EH (cell line): ENCODE measurements at regions not wholly inside any gene's neighbourhood (a gene's known extent, or its start where the extent isn't known, plus 50 kb on each side); places are given as distances from the start of the nearest gene placed in this dataset.

Experiments used
- DNase-seq: peaks from one replicate; pipeline ENCODE4 v3.0.0-alpha.2; 2015; ENCODE audit warnings: low read depth

- no peak for DNase-seq
These were observed 464.1 kb upstream of the ARHGEF26 start for GRCh38 chr3:153657046-153657445.

GRCh38 chr3:153657461-153657860 lies 463.7 kb upstream of the ARHGEF26 start:
- DNase-seq = no peak

- DNase-seq = no peak
These were observed 463.1 kb upstream of the ARHGEF26 start for GRCh38 chr3:153658136-153658535.

GRCh38 chr3:153666991-153667740 lies 454.0 kb upstream of the ARHGEF26 start:
- peak; percentile 7 for DNase-seq

- no peak for DNase-seq
These were observed 451.7 kb upstream of the ARHGEF26 start for GRCh38 chr3:153669527-153669926.

GRCh38 chr3:153670577-153670976 lies 450.6 kb upstream of the ARHGEF26 start:
- no peak for DNase-seq

GRCh38 chr3:153673853-153674252 lies 447.3 kb upstream of the ARHGEF26 start:
- DNase-seq = no peak

- DNase-seq = no peak
These were observed 441.5 kb upstream of the ARHGEF26 start for GRCh38 chr3:153679714-153680113.

- DNase-seq = no peak
These were observed 440.7 kb upstream of the ARHGEF26 start for GRCh38 chr3:153680526-153680925.

- DNase-seq = no peak
These were observed 440.1 kb upstream of the ARHGEF26 start for GRCh38 chr3:153681057-153681456.

GRCh38 chr3:153688301-153689120 lies 432.7 kb upstream of the ARHGEF26 start:
- DNase-seq = no peak

GRCh38 chr3:153693207-153693606 lies 428.0 kb upstream of the ARHGEF26 start:
- DNase-seq = no peak

- no peak for DNase-seq
These were observed 419.1 kb upstream of the ARHGEF26 start for GRCh38 chr3:153702106-153702505.

- DNase-seq = no peak
These were observed 417.1 kb upstream of the ARHGEF26 start for GRCh38 chr3:153704115-153704514.

- DNase-seq = no peak
These were observed 414.5 kb upstream of the ARHGEF26 start for GRCh38 chr3:153706706-153707105.

- DNase-seq = no peak
These were observed 407.2 kb upstream of the ARHGEF26 start for GRCh38 chr3:153714016-153714415.

- no peak for DNase-seq
These were observed 406.5 kb upstream of the ARHGEF26 start for GRCh38 chr3:153714588-153715290.

- DNase-seq = no peak
These were observed 399.0 kb upstream of the ARHGEF26 start for GRCh38 chr3:153722157-153722556.

GRCh38 chr3:153731071-153731470 lies 390.1 kb upstream of the ARHGEF26 start:
- no peak for DNase-seq

GRCh38 chr3:153734777-153735551 lies 386.2 kb upstream of the ARHGEF26 start:
- peak; percentile 7 for DNase-seq

- no peak for DNase-seq
These were observed 381.1 kb upstream of the ARHGEF26 start for GRCh38 chr3:153740109-153740508.

- no peak for DNase-seq
These were observed 376.3 kb upstream of the ARHGEF26 start for GRCh38 chr3:153744889-153745288.
